ENCODE measurements at regions not wholly inside any gene's neighbourhood (a gene's known extent, or its start where the extent isn't known, plus 50 kb on each side); places are given as distances from the start of the nearest gene placed in this dataset.
A peak's percentile ranks its signal among the peaks of the same experiment; 100 is the strongest.
"Not testable (repeated sequence)": the region's sequence is repeated elsewhere in the genome, so short reads cannot be mapped to it uniquely, and the experiment has no call there.

DNA sequence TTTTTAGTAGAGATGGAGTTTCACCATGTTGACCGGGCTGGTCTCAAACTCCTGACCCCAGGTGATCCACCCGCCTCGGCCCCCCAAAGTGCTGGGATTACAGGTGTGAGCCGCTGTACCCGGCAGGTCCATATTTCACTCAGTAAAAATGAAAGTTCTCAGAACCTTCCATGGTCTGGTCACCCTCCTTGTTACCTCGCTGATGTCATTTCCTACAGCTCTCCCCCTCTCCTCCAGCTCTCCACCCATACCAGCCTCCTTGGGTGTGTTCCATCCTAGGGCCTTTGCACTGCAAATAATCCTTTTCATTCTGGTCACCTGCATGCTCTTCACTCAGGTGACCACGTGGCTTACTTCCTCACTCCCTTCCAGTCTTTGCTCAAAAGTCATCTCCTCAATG is 78.2 kb upstream of the TNFSF11 start:
- H3K79me2 ChIP-seq (ENCODE audit: control insufficient read depth, insufficient read depth, low read length) = no peaks in the 10 kb centered on the region
- H3K9me1 ChIP-seq (ENCODE audit: control insufficient read depth, extremely low read depth, insufficient read depth, low read length) = no peaks in the 10 kb centered on the region
- no peak overlapping the region for H3K9ac ChIP-seq (ENCODE audit: control insufficient read depth, extremely low read depth, insufficient read depth, low read length)
- H3K4me3 ChIP-seq (ENCODE audit: control insufficient read depth in 2 of 3, extremely low read depth in 1 of 3, insufficient read depth in 2 of 3, low read depth in 1 of 3, low read length in 3 of 3) = no peak overlapping the region
- no peaks in the 10 kb centered on the region for H3K9me3 ChIP-seq (ENCODE audit: control insufficient read depth, low read depth, low read length)
- no peak for FAIRE-seq
- no peaks in the 10 kb centered on the region for H4K20me1 ChIP-seq (ENCODE audit: control insufficient read depth, extremely low read depth, insufficient read depth, low read length)
- dilution Hi-C loops (cut with MboI; ENCODE audit: extremely low pct_ligation_motif_present, low sequenced_read_pairs) = no loop called here
- TF ChIP-seq, protein P1, sequence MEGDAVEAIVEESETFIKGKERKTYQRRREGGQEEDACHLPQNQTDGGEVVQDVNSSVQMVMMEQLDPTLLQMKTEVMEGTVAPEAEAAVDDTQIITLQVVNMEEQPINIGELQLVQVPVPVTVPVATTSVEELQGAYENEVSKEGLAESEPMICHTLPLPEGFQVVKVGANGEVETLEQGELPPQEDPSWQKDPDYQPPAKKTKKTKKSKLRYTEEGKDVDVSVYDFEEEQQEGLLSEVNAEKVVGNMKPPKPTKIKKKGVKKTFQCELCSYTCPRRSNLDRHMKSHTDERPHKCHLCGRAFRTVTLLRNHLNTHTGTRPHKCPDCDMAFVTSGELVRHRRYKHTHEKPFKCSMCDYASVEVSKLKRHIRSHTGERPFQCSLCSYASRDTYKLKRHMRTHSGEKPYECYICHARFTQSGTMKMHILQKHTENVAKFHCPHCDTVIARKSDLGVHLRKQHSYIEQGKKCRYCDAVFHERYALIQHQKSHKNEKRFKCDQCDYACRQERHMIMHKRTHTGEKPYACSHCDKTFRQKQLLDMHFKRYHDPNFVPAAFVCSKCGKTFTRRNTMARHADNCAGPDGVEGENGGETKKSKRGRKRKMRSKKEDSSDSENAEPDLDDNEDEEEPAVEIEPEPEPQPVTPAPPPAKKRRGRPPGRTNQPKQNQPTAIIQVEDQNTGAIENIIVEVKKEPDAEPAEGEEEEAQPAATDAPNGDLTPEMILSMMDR (optimal IDR thresholded peaks at IDR 0.05 in 1 of 3, IDR thresholded peaks at IDR 0.05 in 1 of 3, conservative IDR thresholded peaks at IDR 0.05 in 1 of 3; ENCODE audit: extremely low read depth in 1 of 3, insufficient read depth in 2 of 3, low read length in 3 of 3) = no peak
- no peak for TF ChIP-seq EZH2 (IDR thresholded peaks at IDR 0.05; ENCODE audit: low read length)
- no peak for DNase-seq (ENCODE audit: low read depth, low spot score)
- no peak overlapping the region for H3K4me2 ChIP-seq (ENCODE audit: control insufficient read depth, extremely low read depth, insufficient read depth, low read depth, low read length)
- peaks cover 7% of the 10 kb centered on the region for H3K4me1 ChIP-seq (ENCODE audit: control insufficient read depth, extremely low read depth, insufficient read depth, low read length)
- H3K36me3 ChIP-seq (ENCODE audit: control insufficient read depth in 2 of 2, extremely low read depth in 1 of 2, insufficient read depth in 2 of 2, low read length in 2 of 2) = no peaks in the 10 kb centered on the region
- no peaks in the 10 kb centered on the region for H3K27me3 ChIP-seq (ENCODE audit: control insufficient read depth, extremely low read depth, insufficient read depth, low read length)
- no peak overlapping the region for H3K27ac ChIP-seq (ENCODE audit: control insufficient read depth, insufficient read depth, low read length)
- no peak overlapping the region for H2AFZ ChIP-seq (ENCODE audit: control insufficient read depth, low read length)

DNA sequence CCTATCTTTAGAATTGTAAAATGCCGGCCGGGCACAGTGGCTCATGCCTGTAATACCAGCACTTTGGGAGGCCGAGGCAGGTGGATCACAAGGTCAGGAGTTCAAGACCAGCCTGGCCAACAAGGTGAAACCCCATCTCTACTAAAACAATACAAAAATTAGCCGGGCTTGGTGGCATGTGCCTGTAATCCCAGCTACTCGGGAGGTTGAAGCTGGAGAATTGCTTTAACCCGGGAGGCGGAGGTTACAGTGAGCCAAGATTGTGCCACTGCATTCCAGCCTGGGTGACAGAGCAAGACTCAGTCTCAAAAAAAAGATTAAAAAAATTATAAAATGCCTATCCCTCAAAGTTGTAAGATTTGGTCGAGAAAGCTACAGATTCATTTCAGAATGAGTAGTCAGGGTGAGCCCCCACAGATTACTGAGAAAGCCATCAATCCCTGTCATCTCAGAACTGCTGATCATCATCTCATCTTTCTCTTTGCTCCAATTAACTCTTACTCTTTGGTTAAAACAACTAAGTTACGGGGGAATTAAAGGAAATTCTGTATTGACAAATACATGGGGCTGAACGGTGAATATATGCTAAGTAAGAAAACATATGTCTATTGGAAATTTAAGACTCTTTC is 76.9 kb upstream of the TNFSF11 start:
- H3K4me1 ChIP-seq (ENCODE audit: control insufficient read depth, extremely low read depth, insufficient read depth, low read length); H3K79me2 ChIP-seq (ENCODE audit: control insufficient read depth, insufficient read depth, low read length); H4K20me1 ChIP-seq (ENCODE audit: control insufficient read depth, extremely low read depth, insufficient read depth, low read length); FAIRE-seq; H3K9me1 ChIP-seq (ENCODE audit: control insufficient read depth, extremely low read depth, insufficient read depth, low read length); H2AFZ ChIP-seq (ENCODE audit: control insufficient read depth, low read length); H3K9ac ChIP-seq (ENCODE audit: control insufficient read depth, extremely low read depth, insufficient read depth, low read length); H3K27me3 ChIP-seq (ENCODE audit: control insufficient read depth, extremely low read depth, insufficient read depth, low read length); H3K9me3 ChIP-seq (ENCODE audit: control insufficient read depth, low read depth, low read length); H3K36me3 ChIP-seq (ENCODE audit: control insufficient read depth in 2 of 2, extremely low read depth in 1 of 2, insufficient read depth in 2 of 2, low read length in 2 of 2); DNase-seq (ENCODE audit: low read depth, low spot score); H3K27ac ChIP-seq (ENCODE audit: control insufficient read depth, insufficient read depth, low read length); dilution Hi-C loops (cut with MboI; ENCODE audit: extremely low pct_ligation_motif_present, low sequenced_read_pairs); H3K4me2 ChIP-seq (ENCODE audit: control insufficient read depth, extremely low read depth, insufficient read depth, low read depth, low read length); H3K4me3 ChIP-seq (ENCODE audit: control insufficient read depth in 2 of 3, extremely low read depth in 1 of 3, insufficient read depth in 2 of 3, low read depth in 1 of 3, low read length in 3 of 3): not testable (repeated sequence)

- no peaks in the 10 kb centered on the region for H3K36me3 ChIP-seq (ENCODE audit: control insufficient read depth in 2 of 2, extremely low read depth in 1 of 2, insufficient read depth in 2 of 2, low read length in 2 of 2)
- no peak overlapping the region for H3K27ac ChIP-seq (ENCODE audit: control insufficient read depth, insufficient read depth, low read length)
- H3K4me1 ChIP-seq (ENCODE audit: control insufficient read depth, extremely low read depth, insufficient read depth, low read length) = peaks cover 7% of the 10 kb centered on the region
- TF ChIP-seq, protein P1 (optimal IDR thresholded peaks at IDR 0.05 in 1 of 3, IDR thresholded peaks at IDR 0.05 in 1 of 3, conservative IDR thresholded peaks at IDR 0.05 in 1 of 3; ENCODE audit: extremely low read depth in 1 of 3, insufficient read depth in 2 of 3, low read length in 3 of 3) = no peak
- no peaks in the 10 kb centered on the region for H3K9me3 ChIP-seq (ENCODE audit: control insufficient read depth, low read depth, low read length)
- H3K27me3 ChIP-seq (ENCODE audit: control insufficient read depth, extremely low read depth, insufficient read depth, low read length) = no peaks in the 10 kb centered on the region
- peak; percentile 41 for DNase-seq (ENCODE audit: low read depth, low spot score)
- no peak overlapping the region for H2AFZ ChIP-seq (ENCODE audit: control insufficient read depth, low read length)
- FAIRE-seq = peak; percentile 92
- no peaks in the 10 kb centered on the region for H4K20me1 ChIP-seq (ENCODE audit: control insufficient read depth, extremely low read depth, insufficient read depth, low read length)
- no peak overlapping the region for H3K4me3 ChIP-seq (ENCODE audit: control insufficient read depth in 2 of 3, extremely low read depth in 1 of 3, insufficient read depth in 2 of 3, low read depth in 1 of 3, low read length in 3 of 3)
- dilution Hi-C loops (cut with MboI; ENCODE audit: extremely low pct_ligation_motif_present, low sequenced_read_pairs) = no loop called here
- no peaks in the 10 kb centered on the region for H3K9me1 ChIP-seq (ENCODE audit: control insufficient read depth, extremely low read depth, insufficient read depth, low read length)
- no peaks in the 10 kb centered on the region for H3K79me2 ChIP-seq (ENCODE audit: control insufficient read depth, insufficient read depth, low read length)
- no peak overlapping the region for H3K9ac ChIP-seq (ENCODE audit: control insufficient read depth, extremely low read depth, insufficient read depth, low read length)
- no peak overlapping the region for H3K4me2 ChIP-seq (ENCODE audit: control insufficient read depth, extremely low read depth, insufficient read depth, low read depth, low read length)
These were observed 76.2 kb upstream of the TNFSF11 start for GRCh38 chr13:42497798-42498197.

All from keratinocyte (primary cell).